HG02840 (cell line): ENCODE measurements at regions not wholly inside any gene's neighbourhood (a gene's known extent, or its start where the extent isn't known, plus 50 kb on each side); places are given as distances from the start of the nearest gene placed in this dataset.

Experiments
- ATAC-seq: cut with Tn5 transposase; IDR thresholded peaks from one replicate; pipeline ENCODE4 v1.9.1; 2021; ENCODE audit warnings: mild to moderate bottlenecking, moderate library complexity, moderate number of reproducible peaks; ENCODE audit not compliant: unreplicated experiment, low FRiP score

DNA sequence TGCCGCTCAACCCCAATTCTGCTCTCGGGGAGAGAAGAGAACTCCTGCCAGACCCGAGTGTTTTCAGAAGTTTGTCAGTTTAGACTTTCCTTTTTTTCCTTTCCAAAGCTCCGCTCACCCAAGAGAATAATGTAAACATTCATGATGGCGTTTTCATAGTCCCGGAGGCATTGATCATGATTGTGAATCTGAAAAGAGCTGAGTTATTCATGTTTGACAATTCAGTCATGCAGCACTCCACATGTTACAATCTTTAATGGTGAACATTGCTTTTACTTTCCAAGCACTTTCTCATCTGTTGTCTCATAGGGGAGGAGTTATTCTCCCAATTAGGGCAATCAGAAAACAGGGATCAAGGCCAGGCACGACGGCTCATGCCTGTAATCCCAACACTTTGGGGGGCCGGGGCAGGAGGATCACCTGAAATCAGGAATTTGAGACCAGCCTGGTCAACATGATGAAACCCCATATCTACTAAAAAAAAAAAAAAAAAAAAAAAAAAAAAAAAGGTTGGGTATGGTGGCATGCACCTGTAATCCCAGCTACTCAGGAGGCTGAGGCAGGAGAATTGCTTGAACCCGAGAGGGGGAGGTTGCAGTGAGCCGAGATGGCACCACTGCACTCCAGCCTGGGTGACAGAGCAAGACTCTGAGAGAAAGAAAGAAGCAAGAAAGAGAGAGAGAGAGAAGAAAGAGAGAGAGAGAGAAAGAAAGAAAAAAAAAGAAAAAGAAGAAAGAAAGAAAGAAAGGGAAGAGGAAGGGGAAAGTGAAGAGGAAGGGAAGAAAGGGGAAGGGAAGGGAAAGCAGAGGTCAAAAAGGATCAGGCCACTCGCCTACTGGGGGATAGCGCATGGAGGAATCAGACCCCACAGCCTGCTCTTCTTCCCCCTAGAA is 70.0 kb upstream of the TNRC6C start:
- ATAC-seq = no peak

DNA sequence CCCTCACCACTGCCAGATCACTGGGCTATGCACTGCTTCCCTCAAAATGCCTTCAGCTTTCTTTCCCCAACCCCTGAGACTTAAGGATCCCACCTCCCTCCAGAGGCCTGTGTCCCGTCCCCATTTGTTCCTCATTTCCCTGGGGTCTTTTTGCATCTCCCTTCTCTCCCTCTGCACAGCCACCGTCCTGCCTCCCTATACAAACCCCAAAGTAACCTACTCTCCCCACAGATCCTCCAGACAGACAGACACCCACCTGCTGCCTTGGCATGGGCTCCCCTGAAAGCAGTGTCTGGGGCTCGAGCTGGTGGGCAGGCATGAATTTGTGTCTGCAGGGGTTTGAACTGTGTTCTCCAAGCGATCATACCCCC is 69.4 kb upstream of the TNRC6C start:
- no peak for ATAC-seq

DNA sequence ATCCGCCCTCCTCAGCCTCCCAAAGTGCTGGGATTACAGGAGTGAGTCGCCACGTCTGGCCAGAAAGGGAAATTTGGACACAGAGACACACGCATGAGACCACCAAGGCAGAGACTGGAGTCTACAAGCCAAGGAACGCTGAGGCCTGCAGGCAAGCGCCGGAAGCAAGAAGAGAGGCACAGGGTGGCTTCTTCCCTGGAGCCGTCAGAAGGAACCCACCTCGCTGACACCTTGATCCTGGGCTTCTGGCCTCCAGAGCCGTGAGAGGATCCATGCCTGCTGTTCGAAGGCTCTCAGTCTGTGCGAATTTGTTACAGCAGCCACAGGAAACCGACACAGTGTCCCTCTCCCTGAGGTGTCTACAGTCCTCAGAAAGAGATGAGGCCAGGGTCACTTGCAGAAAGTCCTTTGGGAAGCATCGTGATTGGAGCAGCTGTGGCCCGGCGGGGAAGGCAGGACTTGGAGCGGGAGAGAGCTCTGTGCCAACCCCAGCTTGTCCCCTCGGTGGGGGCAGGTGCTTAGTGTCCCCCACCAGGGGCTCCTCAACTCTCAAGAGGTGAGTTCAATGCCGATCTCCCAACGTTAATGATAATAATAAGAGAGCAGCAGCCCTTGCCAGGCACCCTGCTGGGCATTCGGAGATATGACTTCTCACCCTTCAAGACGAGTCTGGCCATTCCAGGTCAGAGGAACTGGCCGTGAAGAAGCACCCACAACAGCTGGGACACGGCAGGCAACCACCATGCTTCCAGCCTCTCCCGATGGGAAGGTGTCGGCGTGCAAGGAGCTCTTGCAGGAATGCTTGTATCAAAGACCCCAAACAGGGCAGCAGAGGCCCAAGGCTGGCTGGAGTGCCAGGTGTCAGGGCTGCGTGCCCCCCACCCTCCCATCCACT is 68.4 kb upstream of the TNRC6C start:
- no peak for ATAC-seq

DNA sequence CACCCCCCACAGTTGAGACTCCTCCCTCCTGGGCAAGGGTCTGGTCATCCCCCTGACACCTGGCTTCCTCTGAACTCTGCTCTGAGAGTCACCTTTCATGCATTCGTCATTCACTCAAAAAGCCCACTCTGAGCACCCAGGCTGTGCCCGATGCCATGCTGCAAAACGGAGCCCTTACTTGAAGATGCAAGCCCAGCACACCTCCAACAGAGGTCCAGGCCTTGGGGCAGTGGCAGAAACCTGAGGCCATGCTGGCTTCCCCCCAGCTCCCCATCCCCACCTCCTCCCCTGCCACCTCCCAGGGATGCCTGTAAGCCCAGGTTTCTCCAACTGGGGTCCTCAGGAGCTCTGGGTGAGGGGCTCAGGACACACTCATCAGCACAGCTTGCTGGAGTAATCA is 67.7 kb upstream of the TNRC6C start:
- no peak for ATAC-seq

DNA sequence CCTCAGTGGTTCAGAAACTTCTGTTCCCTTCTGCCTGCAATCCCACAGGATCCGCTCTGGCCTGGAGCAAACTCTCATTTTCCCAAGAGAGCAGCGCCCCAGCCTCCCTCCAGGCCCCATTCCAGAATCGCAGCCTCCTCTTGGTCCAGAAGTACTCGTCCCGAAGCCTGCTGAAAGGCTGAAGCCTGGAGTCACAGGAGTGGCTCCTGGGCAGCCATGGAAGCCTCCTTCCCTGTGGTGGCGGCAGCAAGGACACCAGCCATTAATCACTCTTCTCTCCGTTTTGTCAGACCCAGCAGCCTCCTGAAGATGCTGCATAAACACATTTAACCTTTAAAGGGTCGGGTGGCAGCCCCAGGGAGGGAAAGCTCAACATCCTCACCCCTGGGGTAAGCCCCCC is 66.9 kb upstream of the TNRC6C start:
- no peak for ATAC-seq

DNA sequence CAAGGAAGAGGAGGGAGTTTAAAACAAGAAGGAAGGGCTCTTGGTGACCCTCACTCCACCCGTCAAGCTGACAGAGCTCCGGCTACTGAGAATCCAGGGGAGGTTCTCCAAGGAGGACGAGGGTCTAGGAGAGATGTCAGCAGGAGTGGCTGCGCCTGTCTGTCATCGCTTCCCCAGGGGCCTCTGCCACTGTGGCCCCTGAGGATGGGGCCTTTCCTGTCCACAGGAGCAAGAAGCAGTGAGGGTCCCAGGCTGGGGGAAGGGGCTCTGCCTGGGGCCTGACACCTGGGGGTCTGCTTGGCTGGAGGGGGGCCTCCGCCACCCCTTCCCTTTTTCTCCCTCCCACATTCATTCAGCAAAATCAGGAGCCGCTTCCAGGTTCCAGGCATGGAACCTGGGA is 66.5 kb upstream of the TNRC6C start:
- no peak for ATAC-seq

DNA sequence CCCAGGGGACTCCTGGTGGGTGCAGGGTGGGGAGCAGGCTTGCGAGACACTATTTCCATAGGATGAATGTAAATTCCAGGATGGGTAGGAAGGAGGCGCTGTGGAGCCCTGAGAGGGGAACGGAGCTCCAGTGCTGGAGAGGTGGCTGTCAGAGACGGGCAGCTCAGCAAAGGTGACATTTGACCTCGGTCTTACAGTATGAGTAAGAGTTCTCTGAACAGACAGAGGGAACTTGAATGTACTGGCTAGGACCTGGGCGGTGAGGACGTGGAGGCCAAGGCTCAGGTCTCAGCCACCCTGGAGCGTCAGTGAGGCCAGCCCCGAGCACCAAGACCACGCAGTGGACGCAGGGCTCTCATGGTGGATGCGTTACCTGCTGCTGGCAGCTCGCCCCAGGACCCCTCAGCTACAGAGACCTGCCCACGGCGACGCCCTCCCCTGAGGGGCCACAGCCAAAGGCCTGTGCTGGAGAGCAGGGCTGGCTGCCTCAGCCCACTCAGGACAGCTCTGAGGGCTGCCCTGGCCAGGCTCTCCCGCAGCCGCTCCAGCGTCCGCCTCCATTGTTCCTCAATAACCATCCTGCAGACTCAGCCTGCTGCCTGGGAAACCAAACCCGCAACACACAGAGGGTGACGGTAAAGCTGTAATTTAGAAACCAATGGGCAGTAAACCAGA is 65.9 kb upstream of the TNRC6C start:
- ATAC-seq = no peak

DNA sequence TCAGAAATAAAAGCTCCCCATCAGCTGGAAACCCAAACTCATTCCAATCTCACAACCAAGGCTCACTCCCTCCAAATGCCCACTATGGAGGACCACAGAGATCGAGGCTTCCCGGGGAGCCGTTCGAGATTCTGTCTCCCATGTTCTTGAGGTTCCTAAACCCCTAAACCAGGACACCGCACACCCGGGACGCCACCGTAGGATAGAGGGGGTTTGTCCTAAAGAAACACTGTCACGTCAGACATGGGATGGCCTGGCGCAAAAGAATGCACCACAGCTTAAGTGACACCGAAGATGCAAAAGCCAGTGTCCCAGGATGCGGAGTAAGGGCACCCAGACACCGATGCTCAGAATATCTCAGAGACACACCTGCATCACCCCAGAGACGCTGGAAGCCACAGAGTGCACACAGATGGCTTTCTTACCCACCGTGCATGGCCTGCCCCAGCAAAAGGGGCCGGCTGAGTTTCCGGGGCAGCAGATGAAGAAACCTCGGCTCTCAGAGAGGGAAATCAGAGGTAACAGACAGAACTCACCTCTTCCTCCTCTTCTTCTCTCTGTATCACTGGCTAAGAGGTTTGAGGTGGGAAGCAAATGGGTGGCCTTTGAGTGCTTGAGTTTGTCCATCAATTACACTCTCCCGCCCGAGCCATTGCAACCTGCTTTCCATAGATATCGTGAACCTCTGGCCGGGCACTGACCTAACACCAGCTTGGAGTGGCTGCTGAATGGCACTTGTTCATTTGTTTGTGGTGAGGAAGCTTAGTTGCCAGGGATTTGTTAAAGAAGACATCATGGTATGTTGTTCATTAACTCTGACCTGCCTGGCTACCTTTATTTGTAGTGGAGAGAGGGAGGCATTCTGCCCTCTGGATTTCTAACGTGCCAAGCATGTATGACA is 65.1 kb upstream of the TNRC6C start:
- ATAC-seq = no peak

DNA sequence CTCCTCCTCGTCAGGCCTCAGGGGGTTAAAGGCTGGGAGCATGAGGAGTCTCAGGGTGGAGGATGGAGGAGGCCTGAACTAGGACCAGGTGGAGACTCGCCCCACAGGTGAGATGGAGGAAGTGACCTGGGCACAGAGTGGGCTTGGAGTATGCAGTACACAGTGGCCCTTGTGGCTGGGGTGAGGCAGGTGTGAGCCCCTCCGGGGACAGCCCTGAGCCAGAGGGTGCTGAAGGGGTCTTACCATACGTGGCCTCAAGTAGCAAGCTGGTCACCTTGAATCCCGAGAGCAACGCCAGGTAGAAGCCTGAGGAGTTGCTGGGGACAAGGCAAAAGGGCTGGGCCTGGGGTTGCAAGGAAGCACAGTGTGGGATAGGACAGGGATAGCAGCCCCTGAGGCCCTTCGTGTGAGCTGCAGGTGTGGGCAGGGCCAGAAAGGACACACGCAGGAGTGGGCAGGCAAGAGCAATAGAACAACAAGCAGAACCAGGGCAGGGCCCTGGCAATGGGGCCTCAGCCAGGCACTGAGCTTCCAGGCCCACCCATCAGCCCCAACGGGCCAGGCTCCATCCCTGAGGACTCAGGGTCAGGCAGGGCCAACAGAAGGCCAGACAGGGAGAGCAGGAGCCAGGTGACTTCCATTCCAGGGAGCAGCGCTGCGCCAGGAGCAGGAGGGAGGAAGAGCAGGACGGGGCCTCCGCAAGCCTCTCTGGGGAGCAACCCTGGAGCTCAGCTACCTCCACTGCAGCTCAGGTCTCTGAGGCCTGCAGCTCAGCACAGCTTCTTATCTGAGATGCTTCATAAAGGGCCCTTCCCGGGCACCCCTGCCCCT is 64.2 kb upstream of the TNRC6C start:
- no peak for ATAC-seq

DNA sequence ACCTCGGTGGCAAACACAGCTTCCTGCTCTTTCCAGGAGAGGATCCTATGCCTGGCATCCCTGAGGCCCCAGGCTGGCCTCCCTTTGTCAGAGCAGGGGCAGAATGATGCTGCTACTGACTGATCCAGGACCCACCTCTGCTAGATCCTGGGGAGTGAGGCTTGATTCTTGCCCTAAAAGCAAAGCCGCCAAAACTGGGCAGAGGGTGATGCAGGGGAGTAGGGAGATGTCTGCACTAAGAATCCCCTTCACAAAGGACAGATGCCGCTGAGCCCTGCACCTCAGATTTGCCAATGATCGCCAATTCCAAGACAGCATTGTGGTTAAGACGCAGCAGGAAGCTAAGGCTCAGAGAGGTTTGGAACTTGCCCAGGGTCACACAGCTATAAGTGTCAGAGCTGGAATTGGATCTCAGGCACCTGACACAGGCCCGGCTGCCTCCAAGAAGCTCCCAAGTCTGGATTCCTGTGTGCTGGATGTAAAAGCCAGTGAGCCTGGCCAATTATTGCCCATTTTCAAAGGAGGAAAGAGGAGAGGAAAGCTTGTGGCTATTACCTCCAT is 60.7 kb upstream of the TNRC6C start:
- no peak for ATAC-seq

DNA sequence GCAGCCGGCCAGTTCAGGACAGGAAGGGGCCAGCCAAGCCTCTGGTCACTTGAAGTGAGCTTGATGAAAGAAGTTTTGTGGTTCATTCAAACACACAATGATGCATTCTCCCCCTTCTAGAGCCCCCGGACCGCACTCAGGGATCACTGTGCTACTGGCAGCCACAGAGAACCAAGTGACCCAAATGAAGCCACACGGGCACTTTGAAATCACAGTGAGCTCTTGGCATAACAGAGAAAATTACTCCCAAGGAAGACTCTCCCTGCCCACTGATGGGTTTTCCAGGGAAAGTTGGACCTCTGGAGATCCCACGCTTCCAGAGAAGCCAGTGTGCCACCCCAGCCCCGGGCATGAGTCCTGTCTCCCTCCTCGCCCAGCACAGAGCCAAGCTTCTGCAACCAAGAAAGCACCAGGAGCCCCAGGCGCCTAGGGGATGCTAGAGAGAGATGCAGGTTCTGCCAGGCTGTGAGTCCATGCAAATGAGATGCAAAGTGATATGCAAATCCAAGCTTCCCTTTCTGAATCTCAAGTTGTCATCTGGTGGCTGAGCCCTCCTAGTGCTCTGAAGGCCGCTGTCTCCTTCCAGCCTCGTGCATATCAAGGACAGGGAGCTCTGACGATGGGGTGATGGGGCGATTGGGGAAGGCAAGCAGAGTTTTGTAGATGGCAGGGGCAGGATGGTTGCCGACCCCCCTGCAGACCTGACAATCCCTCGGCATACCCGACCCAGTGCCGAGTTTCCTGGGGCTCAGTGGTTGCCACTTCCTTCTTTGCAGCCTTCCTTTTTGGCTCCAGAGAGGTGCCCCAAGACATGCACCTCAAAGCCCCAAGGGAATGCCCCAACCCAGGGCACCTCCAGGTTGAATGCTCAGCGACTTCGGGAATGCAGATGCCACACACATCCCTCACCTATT is 59.7 kb upstream of the TNRC6C start:
- no peak for ATAC-seq

DNA sequence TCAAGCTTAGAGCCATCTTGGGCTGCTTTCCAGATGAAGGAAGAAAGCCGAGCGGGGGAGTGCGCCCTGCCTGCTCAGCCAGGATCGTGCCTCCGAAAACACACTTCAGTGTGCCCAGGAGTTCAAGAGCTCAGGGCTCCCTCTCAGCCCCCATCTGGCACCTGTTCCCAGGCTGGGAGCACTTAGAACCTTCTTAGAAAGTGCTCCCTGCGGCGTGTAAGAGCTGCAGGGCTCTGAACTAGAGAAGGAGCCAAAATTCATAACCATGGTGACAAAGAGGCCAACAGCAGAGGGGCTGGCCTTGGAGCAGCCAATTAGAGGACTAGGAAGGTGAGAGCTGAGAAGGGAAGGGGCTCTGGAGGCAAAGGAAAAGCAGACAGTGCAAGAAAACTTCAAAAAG is 59.0 kb upstream of the TNRC6C start:
- no peak for ATAC-seq

DNA sequence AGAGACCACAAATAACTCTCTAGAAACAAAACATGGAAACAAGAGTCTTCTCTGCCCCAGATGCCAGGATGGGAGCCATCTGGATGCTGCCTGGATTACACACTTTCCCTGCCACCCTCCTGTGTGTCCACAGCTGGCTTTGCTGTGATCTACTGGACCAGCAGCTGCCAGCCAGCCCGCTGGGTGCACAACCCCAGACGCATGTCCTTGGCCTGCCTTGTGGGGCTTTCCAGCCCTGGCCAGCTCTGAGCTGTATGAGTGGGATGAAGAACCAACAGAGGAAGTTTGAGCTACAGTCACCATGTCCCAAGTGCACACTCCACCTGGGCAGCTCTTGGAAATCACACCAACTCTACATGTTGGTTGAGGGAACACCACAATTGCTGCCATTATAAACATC is 57.0 kb upstream of the TNRC6C start:
- no peak for ATAC-seq

DNA sequence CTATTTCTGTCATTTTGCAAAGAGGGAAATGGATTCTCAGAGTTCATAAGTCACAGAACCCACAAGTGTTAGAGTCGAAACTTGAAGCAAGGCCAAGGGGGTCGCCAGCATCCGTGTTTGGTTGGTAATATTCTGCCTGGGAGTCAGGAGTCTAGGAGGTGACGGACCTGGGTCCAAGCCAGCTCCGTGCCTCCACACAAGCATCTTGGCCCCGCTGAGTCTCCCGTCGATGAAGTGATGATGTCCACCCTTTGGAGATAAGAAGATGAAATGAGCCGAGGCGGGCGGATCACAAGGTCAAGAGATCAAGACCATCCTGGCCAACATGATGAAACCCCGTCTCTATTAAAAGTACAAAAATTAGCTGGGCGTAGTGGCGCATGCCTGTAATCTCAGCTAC is 53.2 kb upstream of the TNRC6C start:
- no peak for ATAC-seq

DNA sequence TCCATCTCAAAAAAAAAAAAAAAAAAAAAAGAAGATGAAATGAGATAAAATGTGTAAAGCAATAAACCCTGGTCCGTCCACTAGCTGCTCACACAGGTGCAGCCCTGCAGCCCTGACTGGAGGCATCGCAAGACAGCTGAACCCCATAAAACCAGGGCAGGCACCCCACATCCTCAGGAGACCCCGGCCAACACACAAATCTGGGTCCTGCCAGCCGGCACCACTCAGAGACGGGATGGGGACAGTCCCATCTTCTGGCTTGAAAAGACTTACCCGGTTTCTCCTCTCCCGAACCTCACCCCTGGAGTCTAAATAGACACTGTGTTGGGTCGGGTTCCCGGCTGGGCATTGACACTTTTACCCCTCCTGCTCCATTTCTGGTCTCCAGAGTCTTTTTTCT is 52.7 kb upstream of the TNRC6C start:
- no peak for ATAC-seq

DNA sequence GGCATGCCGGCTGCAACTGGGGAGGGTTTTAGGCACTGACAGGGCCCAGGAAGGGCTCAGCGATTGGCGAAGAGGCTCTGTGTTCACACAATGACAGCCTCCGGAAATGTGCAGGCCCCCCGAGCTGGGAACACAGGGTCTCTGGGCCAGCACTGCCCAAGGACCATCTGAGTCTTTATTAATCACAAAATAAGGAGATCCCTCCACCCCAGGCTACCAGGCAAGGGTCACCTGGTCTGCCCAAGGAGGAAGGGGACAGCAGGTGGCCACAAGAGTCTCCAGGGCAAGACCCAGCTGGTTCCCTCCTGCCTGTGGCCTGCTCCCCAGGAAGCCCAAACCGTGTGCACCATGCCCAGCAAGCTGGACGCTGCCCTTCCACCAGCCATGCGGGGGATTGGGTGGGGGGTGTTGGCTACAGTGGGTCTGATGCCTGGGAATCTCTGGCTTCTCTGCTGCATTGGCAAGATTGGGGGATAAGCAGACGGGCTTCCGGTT is 52.1 kb upstream of the TNRC6C start:
- no peak for ATAC-seq

DNA sequence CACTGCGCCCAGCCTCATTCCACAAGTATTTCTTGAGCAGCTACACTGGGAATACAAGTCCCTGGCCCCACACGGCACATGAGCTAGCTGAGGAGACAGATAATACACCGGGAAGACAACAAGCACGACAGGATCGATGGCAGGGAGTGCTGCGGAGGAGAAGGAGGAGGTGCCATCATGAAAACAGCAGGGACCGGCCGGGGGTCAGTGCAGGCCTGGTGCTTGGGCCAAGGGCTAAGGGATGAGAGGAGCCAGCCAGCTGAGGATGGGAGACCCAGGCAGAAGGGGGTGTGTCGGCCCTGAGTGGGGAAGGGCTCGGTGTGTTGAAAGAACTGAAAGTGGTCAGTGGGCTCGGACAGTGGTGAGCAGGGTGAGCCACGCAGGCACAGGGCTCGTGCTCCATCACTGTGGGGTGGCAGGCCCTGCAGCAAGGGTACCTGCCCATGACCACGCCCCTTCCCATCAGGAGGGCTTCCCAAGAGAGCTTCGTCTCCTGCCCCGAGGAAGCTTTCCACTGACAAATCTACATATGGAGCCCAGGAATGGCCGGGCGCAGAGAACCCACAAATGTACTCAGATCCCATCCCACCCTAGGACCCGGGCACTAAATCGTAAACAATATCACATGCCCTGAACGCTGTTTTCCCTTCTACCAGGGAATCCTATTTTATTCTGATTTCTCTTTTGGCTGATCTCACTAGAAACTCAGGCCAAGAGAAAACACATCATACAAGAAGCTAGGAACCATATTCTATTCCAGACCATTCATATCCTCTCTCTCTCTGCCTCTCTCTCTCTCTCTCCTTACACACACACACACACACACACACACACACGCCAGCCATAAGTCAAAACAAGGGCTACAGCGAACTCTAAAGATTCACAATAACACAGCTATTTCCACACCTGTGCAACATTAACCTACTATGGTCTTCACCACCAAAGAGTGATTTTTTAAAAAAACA is 50.7 kb upstream of the TNRC6C start:
- no peak for ATAC-seq
